ENCODE measurements at regions not wholly inside any gene's neighbourhood (a gene's known extent, or its start where the extent isn't known, plus 50 kb on each side); places are given as distances from the start of the nearest gene placed in this dataset.

DNA sequence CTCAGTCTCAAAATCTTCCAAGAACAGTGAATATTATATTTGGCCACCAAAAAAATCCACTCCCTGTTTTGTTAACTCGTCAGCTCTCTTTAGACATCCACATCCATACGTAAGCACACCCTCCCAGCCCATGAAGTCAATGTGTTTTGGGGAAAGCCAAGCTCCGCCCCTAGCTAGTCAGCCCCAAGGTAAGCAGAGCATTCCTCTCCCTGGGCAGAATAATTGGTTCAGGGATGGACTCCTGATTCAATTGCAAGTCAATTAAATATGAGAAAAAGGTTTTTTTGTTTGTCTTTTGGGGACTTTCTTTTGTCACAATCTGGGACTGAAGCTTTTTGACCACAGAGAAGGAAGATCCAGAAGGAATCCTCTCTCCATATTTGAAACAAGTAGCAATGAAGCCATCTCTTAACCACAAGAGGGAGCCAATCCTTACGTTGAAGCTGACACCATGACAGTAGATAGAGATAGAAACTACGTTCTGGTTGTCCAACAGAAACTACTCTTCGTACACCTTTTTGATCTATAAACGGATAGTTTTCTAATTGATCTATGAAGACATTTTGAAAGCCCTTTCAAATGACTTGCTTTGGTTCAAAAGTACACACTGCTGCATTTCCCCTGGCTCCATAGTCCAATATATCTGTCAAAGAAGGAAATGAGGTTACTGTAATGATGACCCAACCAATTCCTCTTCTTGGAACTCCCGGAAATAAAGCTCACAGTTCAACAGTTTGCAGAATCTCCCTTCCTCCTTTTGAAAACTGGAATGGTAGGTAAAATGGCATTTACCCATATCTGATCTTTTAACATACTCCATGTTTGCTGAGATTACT, 166.4 kb downstream of the TLE1 start:
- POLR2A ChIA-PET: no interaction called here
- Histone ChIP-seq H3K79me2 (ENCODE audit: control insufficient read depth, insufficient read depth, low read length) (no peaks in the 10 kb centered on the region), H3K9ac (ENCODE audit: insufficient read depth in 1 of 2, low read depth in 2 of 2, low read length in 2 of 2) (no peak overlapping the region), H3K9me3 (replicated peaks; ENCODE audit: control insufficient read depth, insufficient read depth, low read depth, low read length) (no peaks in the 10 kb centered on the region), H3K4me2 (ENCODE audit: insufficient read depth, low read length) (no peak overlapping the region), H3K27me3 (ENCODE audit: control insufficient read depth in 2 of 2, insufficient read depth in 2 of 2, low read length in 2 of 2) (no peaks in the 10 kb centered on the region), H3K4me3 (no peak overlapping the region), H2AFZ (ENCODE audit: low read depth, low read length) (no peak overlapping the region), H4K20me1 (replicated peaks; ENCODE audit: control insufficient read depth, insufficient read depth, low read length) (no peaks in the 10 kb centered on the region), H3K36me3 (ENCODE audit: control insufficient read depth, insufficient read depth, low read length) (no peaks in the 10 kb centered on the region), H3K27ac (ENCODE audit: extremely low read depth, low read depth, low read length) (no peak overlapping the region), H3K4me1 (replicated peaks in 1 of 2; ENCODE audit: control insufficient read depth in 2 of 2, insufficient read depth in 2 of 2, low read length in 2 of 2) (no peaks in the 10 kb centered on the region), H3K9me1 (ENCODE audit: control insufficient read depth, insufficient read depth, low read length) (no peaks in the 10 kb centered on the region)
- BruUV-seq (replicated peaks): no TSS peak
- intact Hi-C loops (cut with micrococcal nuclease) (no loop called here), in situ Hi-C loops (cut with MboI) (no loop called here)
- 1% methylated on average over 8 of the region's 8 CpGs for WGBS (ENCODE audit: insufficient coverage, low coverage, missing lambda C conversion rate)
- FAIRE-seq (no peak), ATAC-seq (no peak), DNase-seq (ENCODE audit: extremely low read depth in 1 of 4, low spot score in 3 of 4) (peak in 1 of 4 experiments; percentile 0)
- TF ChIP-seq, protein P1, sequence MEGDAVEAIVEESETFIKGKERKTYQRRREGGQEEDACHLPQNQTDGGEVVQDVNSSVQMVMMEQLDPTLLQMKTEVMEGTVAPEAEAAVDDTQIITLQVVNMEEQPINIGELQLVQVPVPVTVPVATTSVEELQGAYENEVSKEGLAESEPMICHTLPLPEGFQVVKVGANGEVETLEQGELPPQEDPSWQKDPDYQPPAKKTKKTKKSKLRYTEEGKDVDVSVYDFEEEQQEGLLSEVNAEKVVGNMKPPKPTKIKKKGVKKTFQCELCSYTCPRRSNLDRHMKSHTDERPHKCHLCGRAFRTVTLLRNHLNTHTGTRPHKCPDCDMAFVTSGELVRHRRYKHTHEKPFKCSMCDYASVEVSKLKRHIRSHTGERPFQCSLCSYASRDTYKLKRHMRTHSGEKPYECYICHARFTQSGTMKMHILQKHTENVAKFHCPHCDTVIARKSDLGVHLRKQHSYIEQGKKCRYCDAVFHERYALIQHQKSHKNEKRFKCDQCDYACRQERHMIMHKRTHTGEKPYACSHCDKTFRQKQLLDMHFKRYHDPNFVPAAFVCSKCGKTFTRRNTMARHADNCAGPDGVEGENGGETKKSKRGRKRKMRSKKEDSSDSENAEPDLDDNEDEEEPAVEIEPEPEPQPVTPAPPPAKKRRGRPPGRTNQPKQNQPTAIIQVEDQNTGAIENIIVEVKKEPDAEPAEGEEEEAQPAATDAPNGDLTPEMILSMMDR (IDR thresholded peaks at IDR 0.05 in 2 of 3, conservative IDR thresholded peaks at IDR 0.05 in 1 of 3; ENCODE audit: insufficient read depth in 2 of 3, low read depth in 1 of 3, low read length in 3 of 3): 0 out of 6 replicates have a peak, but pooled peaks of 1 of the 3 experiments have one; percentile 5
- no peak for TF ChIP-seq FOXJ3 (CRISPR knock-in tag; IDR thresholded peaks at IDR 0.05)
- CTCF ChIA-PET (ENCODE audit: low intra/inter-chr PET ratio): no interaction called here

DNA sequence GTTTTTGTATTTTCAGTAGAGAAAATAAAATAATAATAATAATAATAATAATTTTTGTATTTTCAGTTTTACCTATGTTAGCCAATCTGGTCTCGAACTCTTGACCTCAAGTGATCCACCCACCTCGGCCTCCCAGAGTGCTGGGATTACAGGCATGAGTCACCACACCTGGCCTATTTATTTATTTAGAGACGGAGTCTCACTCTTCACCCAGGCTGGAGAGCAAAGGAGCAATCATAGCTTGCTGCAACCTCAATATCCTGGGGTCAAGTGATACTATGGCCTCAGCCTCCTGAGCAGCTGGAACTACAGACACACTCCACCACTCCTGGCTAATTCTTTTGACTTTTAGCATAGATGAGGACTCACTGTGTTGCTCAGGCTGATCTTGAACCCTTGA, 167.5 kb downstream of the TLE1 start:
- in situ Hi-C loops (cut with MboI): no loop called here
- no TSS peak for BruUV-seq (replicated peaks)
- TF ChIP-seq CREBBP (IDR thresholded peaks at IDR 0.05; ENCODE audit: low read depth, low read length): no peak
- TF ChIP-seq FOXK2 (conservative IDR thresholded peaks at IDR 0.05 in 1 of 2, IDR thresholded peaks at IDR 0.05 in 1 of 2; ENCODE audit: low read depth in 2 of 2): no peak
- no peak for TF ChIP-seq NR2F6 (CRISPR knock-in tag; IDR thresholded peaks at IDR 0.05)
- no peak for TF ChIP-seq RBM34 (IDR thresholded peaks at IDR 0.05; ENCODE audit: borderline replicate concordance, insufficient read depth, low read length)
- no peak for TF ChIP-seq MBD1 (CRISPR knock-in tag; IDR thresholded peaks at IDR 0.05)
- TF ChIP-seq, protein P2, sequence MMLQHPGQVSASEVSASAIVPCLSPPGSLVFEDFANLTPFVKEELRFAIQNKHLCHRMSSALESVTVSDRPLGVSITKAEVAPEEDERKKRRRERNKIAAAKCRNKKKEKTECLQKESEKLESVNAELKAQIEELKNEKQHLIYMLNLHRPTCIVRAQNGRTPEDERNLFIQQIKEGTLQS (IDR thresholded peaks at IDR 0.05): no peak
- TF ChIP-seq, protein P2 (CRISPR knock-in tag; conservative IDR thresholded peaks at IDR 0.05): no peak
- TF ChIP-seq ZNF311 (CRISPR knock-in tag; IDR thresholded peaks at IDR 0.05): no peak

More for the DNA sequence above, 167.5 kb downstream of the TLE1 start:
- 0% methylated on average over 3 of the region's 3 CpGs for WGBS (ENCODE audit: insufficient coverage, low coverage, missing lambda C conversion rate)
- ATAC-seq: no peak
- no peak for FAIRE-seq
- Histone ChIP-seq H3K27ac (ENCODE audit: extremely low read depth, low read depth, low read length) (no peak overlapping the region), H3K9me3 (replicated peaks; ENCODE audit: control insufficient read depth, insufficient read depth, low read depth, low read length) (no peaks in the 10 kb centered on the region), H3K36me3 (ENCODE audit: control insufficient read depth, insufficient read depth, low read length) (no peaks in the 10 kb centered on the region), H3K9me1 (ENCODE audit: control insufficient read depth, insufficient read depth, low read length) (no peaks in the 10 kb centered on the region), H2AFZ (ENCODE audit: low read depth, low read length) (no peak overlapping the region), H3K9ac (ENCODE audit: insufficient read depth in 1 of 2, low read depth in 2 of 2, low read length in 2 of 2) (no peak overlapping the region), H3K4me3 (no peak overlapping the region), H3K4me2 (ENCODE audit: insufficient read depth, low read length) (no peak overlapping the region), H3K79me2 (ENCODE audit: control insufficient read depth, insufficient read depth, low read length) (no peaks in the 10 kb centered on the region), H3K27me3 (ENCODE audit: control insufficient read depth in 2 of 2, insufficient read depth in 2 of 2, low read length in 2 of 2) (no peaks in the 10 kb centered on the region), H3K4me1 (replicated peaks in 1 of 2; ENCODE audit: control insufficient read depth in 2 of 2, insufficient read depth in 2 of 2, low read length in 2 of 2) (no peaks in the 10 kb centered on the region), H4K20me1 (replicated peaks; ENCODE audit: control insufficient read depth, insufficient read depth, low read length) (no peaks in the 10 kb centered on the region)
- no peak for DNase-seq (ENCODE audit: extremely low read depth in 1 of 4, low spot score in 3 of 4)
- CTCF ChIA-PET (ENCODE audit: low intra/inter-chr PET ratio): no interaction called here
- intact Hi-C loops (cut with micrococcal nuclease): no loop called here
- POLR2A ChIA-PET: no interaction called here
